ENCODE measurements at regions not wholly inside any gene's neighbourhood (a gene's known extent, or its start where the extent isn't known, plus 50 kb on each side); places are given as distances from the start of the nearest gene placed in this dataset.

DNA sequence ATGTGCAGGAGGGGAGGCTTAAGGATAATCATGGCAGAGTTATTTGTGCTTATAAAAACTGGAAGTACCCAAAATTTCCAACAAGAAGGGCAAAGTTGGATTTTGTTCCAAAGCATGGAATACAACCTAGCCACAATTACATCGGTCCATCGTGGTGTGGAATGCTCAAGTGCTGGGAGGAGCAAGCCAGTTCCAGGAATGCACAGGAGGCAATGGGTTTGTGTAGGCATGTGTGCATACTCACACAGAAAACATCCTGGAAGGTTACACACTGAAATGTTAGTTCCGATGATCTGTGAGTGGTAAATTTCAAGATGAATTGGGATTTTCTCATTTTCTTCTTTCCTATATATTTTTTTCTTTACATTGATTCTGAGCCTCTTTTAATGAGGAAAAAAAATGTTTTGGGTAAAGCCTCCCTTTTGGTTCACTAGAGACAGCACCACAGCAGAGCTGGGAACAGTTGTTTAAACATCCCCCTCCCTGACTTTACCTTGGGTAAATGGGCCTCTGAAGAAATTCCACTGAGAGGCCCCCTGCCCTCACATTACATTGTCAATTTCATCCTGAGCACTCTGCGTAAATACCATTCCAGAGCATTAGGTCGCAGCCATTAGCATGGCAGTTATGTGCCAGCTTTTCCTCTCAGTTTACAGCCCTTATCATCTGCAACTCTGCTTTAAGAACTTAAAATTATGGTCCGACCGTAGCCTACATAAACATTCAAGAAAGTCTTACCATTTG lies 122.0 kb downstream of the UQCRFS1 start:
- FAIRE-seq (no peak), ATAC-seq (no peak), DNase-seq (ENCODE audit: low read depth in 1 of 2, low spot score in 1 of 2) (no peak)
- TF ChIP-seq ZC3H11A (IDR thresholded peaks at IDR 0.05): no peak
- TF ChIP-seq SMC3 (IDR thresholded peaks at IDR 0.05): no peak
- no peak for TF ChIP-seq CEBPB (IDR thresholded peaks at IDR 0.05)
- TF ChIP-seq, protein P1, sequence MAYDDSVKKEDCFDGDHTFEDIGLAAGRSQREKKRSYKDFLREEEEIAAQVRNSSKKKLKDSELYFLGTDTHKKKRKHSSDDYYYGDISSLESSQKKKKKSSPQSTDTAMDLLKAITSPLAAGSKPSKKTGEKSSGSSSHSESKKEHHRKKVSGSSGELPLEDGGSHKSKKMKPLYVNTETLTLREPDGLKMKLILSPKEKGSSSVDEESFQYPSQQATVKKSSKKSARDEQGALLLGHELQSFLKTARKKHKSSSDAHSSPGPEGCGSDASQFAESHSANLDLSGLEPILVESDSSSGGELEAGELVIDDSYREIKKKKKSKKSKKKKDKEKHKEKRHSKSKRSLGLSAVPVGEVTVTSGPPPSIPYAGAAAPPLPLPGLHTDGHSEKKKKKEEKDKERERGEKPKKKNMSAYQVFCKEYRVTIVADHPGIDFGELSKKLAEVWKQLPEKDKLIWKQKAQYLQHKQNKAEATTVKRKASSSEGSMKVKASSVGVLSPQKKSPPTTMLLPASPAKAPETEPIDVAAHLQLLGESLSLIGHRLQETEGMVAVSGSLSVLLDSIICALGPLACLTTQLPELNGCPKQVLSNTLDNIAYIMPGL (CRISPR knock-in tag; IDR thresholded peaks at IDR 0.05; ENCODE audit: borderline replicate concordance): no peak
- TF ChIP-seq FOSL2 (IDR thresholded peaks at IDR 0.05): no peak
- no peak for TF ChIP-seq FOSL2 (CRISPR knock-in tag; IDR thresholded peaks at IDR 0.05)
- no peak for TF ChIP-seq POLR2A (IDR thresholded peaks at IDR 0.05; ENCODE audit: low read length)
- no peak for TF ChIP-seq JUN (IDR thresholded peaks at IDR 0.05)
- no peak for TF ChIP-seq RARB (CRISPR knock-in tag; IDR thresholded peaks at IDR 0.05)
- TF ChIP-seq BHLHE40 (IDR thresholded peaks at IDR 0.05; ENCODE audit: low read depth, low read length): no peak
- no peak for TF ChIP-seq NFE2L2 (conservative IDR thresholded peaks at IDR 0.05; ENCODE audit: low read length)
- POLR2A ChIA-PET: no interaction called here
- Histone ChIP-seq H3K4me1 (no peaks in the 10 kb centered on the region), H3K27ac (no peak overlapping the region), H3K4me2 (no peak overlapping the region), H3K4me3 (no peak overlapping the region), H3K9me3 (0 out of 3 replicates have a peak, but pooled peaks cover 9% of the 10 kb centered on the region)
- WGBS (ENCODE audit: missing lambda C conversion rate): 27% methylated on average over 7 of the region's 7 CpGs
- CTCF ChIA-PET: interaction anchor here (1.1 to 2.0 kb wide), 3 partner anchors 9 to 20 kb away, joined by 3 to 7 read pairs (median 3); no protein-coding TSS in a partner anchor

- no peak for TF ChIP-seq FOSL2 (IDR thresholded peaks at IDR 0.05)
- TF ChIP-seq FOSL2 (CRISPR knock-in tag; IDR thresholded peaks at IDR 0.05): no peak
- TF ChIP-seq HES2 (IDR thresholded peaks at IDR 0.05): no peak
- no peak for TF ChIP-seq FOSB (CRISPR knock-in tag; IDR thresholded peaks at IDR 0.05)
- TF ChIP-seq, protein P1 (CRISPR knock-in tag; IDR thresholded peaks at IDR 0.05; ENCODE audit: borderline replicate concordance): no peak
- TF ChIP-seq CHD2 (IDR thresholded peaks at IDR 0.05; ENCODE audit: low read length, partially characterized antibody): no peak
- TF ChIP-seq NFE2L2 (conservative IDR thresholded peaks at IDR 0.05; ENCODE audit: low read length): no peak
- TF ChIP-seq MYC (IDR thresholded peaks at IDR 0.05; ENCODE audit: borderline replicate concordance, low read length): no peak
- TF ChIP-seq CBX2 (IDR thresholded peaks at IDR 0.05; ENCODE audit: borderline replicate concordance, low read depth): no peak
- no peak for TF ChIP-seq PHF8 (IDR thresholded peaks at IDR 0.05; ENCODE audit: borderline replicate concordance, low read depth)
- no peak for TF ChIP-seq ZSCAN20 (CRISPR knock-in tag; IDR thresholded peaks at IDR 0.05)
- no peak for TF ChIP-seq HOXA7 (CRISPR knock-in tag; IDR thresholded peaks at IDR 0.05)
- TF ChIP-seq SREBF2 (IDR thresholded peaks at IDR 0.05): no peak
- TF ChIP-seq, protein P2, sequence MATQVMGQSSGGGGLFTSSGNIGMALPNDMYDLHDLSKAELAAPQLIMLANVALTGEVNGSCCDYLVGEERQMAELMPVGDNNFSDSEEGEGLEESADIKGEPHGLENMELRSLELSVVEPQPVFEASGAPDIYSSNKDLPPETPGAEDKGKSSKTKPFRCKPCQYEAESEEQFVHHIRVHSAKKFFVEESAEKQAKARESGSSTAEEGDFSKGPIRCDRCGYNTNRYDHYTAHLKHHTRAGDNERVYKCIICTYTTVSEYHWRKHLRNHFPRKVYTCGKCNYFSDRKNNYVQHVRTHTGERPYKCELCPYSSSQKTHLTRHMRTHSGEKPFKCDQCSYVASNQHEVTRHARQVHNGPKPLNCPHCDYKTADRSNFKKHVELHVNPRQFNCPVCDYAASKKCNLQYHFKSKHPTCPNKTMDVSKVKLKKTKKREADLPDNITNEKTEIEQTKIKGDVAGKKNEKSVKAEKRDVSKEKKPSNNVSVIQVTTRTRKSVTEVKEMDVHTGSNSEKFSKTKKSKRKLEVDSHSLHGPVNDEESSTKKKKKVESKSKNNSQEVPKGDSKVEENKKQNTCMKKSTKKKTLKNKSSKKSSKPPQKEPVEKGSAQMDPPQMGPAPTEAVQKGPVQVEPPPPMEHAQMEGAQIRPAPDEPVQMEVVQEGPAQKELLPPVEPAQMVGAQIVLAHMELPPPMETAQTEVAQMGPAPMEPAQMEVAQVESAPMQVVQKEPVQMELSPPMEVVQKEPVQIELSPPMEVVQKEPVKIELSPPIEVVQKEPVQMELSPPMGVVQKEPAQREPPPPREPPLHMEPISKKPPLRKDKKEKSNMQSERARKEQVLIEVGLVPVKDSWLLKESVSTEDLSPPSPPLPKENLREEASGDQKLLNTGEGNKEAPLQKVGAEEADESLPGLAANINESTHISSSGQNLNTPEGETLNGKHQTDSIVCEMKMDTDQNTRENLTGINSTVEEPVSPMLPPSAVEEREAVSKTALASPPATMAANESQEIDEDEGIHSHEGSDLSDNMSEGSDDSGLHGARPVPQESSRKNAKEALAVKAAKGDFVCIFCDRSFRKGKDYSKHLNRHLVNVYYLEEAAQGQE (IDR thresholded peaks at IDR 0.05): no peak
- no peak for TF ChIP-seq NR3C1 (IDR thresholded peaks at IDR 0.05)
- no peak overlapping the region for H3K4me3 ChIP-seq
- H3K4me1 ChIP-seq: no peaks in the 10 kb centered on the region
- FAIRE-seq (no peak), DNase-seq (ENCODE audit: low read depth in 1 of 2, low spot score in 1 of 2) (no peak), ATAC-seq (no peak)
- 17% methylated on average over 8 of the region's 8 CpGs for WGBS (ENCODE audit: missing lambda C conversion rate)
- CTCF ChIA-PET: interaction anchor here (1.2 kb wide), 1 partner anchor 13 kb away, joined by 3 read pairs; no protein-coding TSS in a partner anchor
- POLR2A ChIA-PET: no interaction called here
- H3K27ac ChIP-seq: no peak overlapping the region
- H3K9me3 ChIP-seq: 0 out of 3 replicates have a peak, but pooled peaks cover 9% of the 10 kb centered on the region
- no peak overlapping the region for H3K4me2 ChIP-seq
These were observed 123.6 kb downstream of the UQCRFS1 start for GRCh38 chr19:29089315-29089870.

Measured in A549 (cell line).